ENCODE measurements at regions not wholly inside any gene's neighbourhood (a gene's known extent, or its start where the extent isn't known, plus 50 kb on each side); places are given as distances from the start of the nearest gene placed in this dataset.

- no peak for DNase-seq (ENCODE audit: extremely low spot score, unreplicated experiment)
- no peaks in the 10 kb centered on the region for H3K4me1 Mint-ChIP-seq (ENCODE audit: unreplicated experiment)
- H3K27ac Mint-ChIP-seq (ENCODE audit: unreplicated experiment), result no peak overlapping the region
- no peak overlapping the region for H3K4me3 Mint-ChIP-seq (ENCODE audit: unreplicated experiment)
- peaks cover 4% of the 10 kb centered on the region for H3K9me3 Mint-ChIP-seq (ENCODE audit: unreplicated experiment)
- H3K36me3 Mint-ChIP-seq (ENCODE audit: unreplicated experiment), result no peaks in the 10 kb centered on the region
- TF ChIP-seq CTCF (IDR thresholded peaks at IDR 0.05), result no peak
- H3K27me3 Mint-ChIP-seq (ENCODE audit: unreplicated experiment), result no peaks in the 10 kb centered on the region
These were observed 607.5 kb upstream of the REG3G start for GRCh38 chr2:78418021-78418420.

- H3K36me3 Mint-ChIP-seq (ENCODE audit: unreplicated experiment), result no peaks in the 10 kb centered on the region
- H3K27ac Mint-ChIP-seq (ENCODE audit: unreplicated experiment), result no peak overlapping the region
- no peaks in the 10 kb centered on the region for H3K4me1 Mint-ChIP-seq (ENCODE audit: unreplicated experiment)
- no peaks in the 10 kb centered on the region for H3K27me3 Mint-ChIP-seq (ENCODE audit: unreplicated experiment)
- no peak for TF ChIP-seq CTCF (IDR thresholded peaks at IDR 0.05)
- H3K4me3 Mint-ChIP-seq (ENCODE audit: unreplicated experiment), result no peak overlapping the region
- peaks cover 4% of the 10 kb centered on the region for H3K9me3 Mint-ChIP-seq (ENCODE audit: unreplicated experiment)
- no peak for DNase-seq (ENCODE audit: extremely low spot score, unreplicated experiment)
These were observed 605.4 kb upstream of the REG3G start for GRCh38 chr2:78420132-78420531.

- Mint-ChIP-seq H3K4me3 (ENCODE audit: unreplicated experiment) (no peak overlapping the region), H3K27ac (ENCODE audit: unreplicated experiment) (no peak overlapping the region), H3K36me3 (ENCODE audit: unreplicated experiment) (no peaks in the 10 kb centered on the region), H3K9me3 (ENCODE audit: unreplicated experiment) (no peaks in the 10 kb centered on the region), H3K4me1 (ENCODE audit: unreplicated experiment) (no peaks in the 10 kb centered on the region), H3K27me3 (ENCODE audit: unreplicated experiment) (no peaks in the 10 kb centered on the region)
- DNase-seq (ENCODE audit: extremely low spot score, unreplicated experiment), result no peak
- no peak for TF ChIP-seq CTCF (IDR thresholded peaks at IDR 0.05)
These were observed 601.9 kb upstream of the REG3G start for GRCh38 chr2:78423631-78424030.

- Mint-ChIP-seq H3K27me3 (ENCODE audit: unreplicated experiment) (no peaks in the 10 kb centered on the region), H3K36me3 (ENCODE audit: unreplicated experiment) (no peaks in the 10 kb centered on the region), H3K27ac (ENCODE audit: unreplicated experiment) (no peak overlapping the region), H3K9me3 (ENCODE audit: unreplicated experiment) (no peaks in the 10 kb centered on the region), H3K4me1 (ENCODE audit: unreplicated experiment) (no peaks in the 10 kb centered on the region), H3K4me3 (ENCODE audit: unreplicated experiment) (no peak overlapping the region)
- DNase-seq (ENCODE audit: extremely low spot score, unreplicated experiment), result no peak
- TF ChIP-seq CTCF (IDR thresholded peaks at IDR 0.05), result no peak
These were observed 598.3 kb upstream of the REG3G start for GRCh38 chr2:78427170-78427569.

- no peaks in the 10 kb centered on the region for H3K27me3 Mint-ChIP-seq (ENCODE audit: unreplicated experiment)
- no peak overlapping the region for H3K4me3 Mint-ChIP-seq (ENCODE audit: unreplicated experiment)
- H3K27ac Mint-ChIP-seq (ENCODE audit: unreplicated experiment), result no peak overlapping the region
- no peaks in the 10 kb centered on the region for H3K4me1 Mint-ChIP-seq (ENCODE audit: unreplicated experiment)
- no peaks in the 10 kb centered on the region for H3K9me3 Mint-ChIP-seq (ENCODE audit: unreplicated experiment)
- TF ChIP-seq CTCF (IDR thresholded peaks at IDR 0.05), result no peak
- DNase-seq (ENCODE audit: extremely low spot score, unreplicated experiment), result no peak
- H3K36me3 Mint-ChIP-seq (ENCODE audit: unreplicated experiment), result no peaks in the 10 kb centered on the region
These were observed 594.3 kb upstream of the REG3G start for GRCh38 chr2:78431241-78431640.
